Stomach (tissue), 8 donors: ENCODE measurements at regions not wholly inside any gene's neighbourhood (a gene's known extent, or its start where the extent isn't known, plus 50 kb on each side); places are given as distances from the start of the nearest gene placed in this dataset.
A peak's percentile ranks its signal among the peaks of the same experiment; 100 is the strongest.

Source experiments
- DNase-seq, 2 donors: peaks; one replicate each; pipeline versions ENCODE4 v3.0.0 to v3.0.0-alpha.2; 2013 to 2019
- H3K27ac ChIP-seq, 5 donors: fragments of 200-600 bp in 4 of 5; sonication (generic) in 4 of 5; one replicate each; pipeline ENCODE4 v1.5.1; 2013 to 2019; ENCODE audit warnings: mild to moderate bottlenecking in 1 of 5, moderate library complexity in 1 of 5
- H3K27me3 ChIP-seq, 3 donors: fragments of 200-600 bp; sonication (generic); one replicate each; pipeline ENCODE4 v1.5.1; 2017 to 2019; ENCODE audit warnings: mixed run types in 1 of 3
- H3K36me3 ChIP-seq, 4 donors: fragments of 200-600 bp; sonication (generic); 1 replicate in 3 of 4; 2 replicates in 1 of 4; pipeline ENCODE4 v1.5.1; 2016 to 2019
- H3K4me1 ChIP-seq, 4 donors: fragments of 200-600 bp; sonication (generic); one replicate each; pipeline ENCODE4 v1.5.1; 2016 to 2019
- H3K4me3 ChIP-seq, 4 donors: fragments of 200-600 bp; sonication (generic) in 3 of 4; one replicate each; pipeline ENCODE4 v1.5.1; 2016 to 2019; ENCODE audit warnings: mild to moderate bottlenecking in 1 of 4
- H3K9me3 ChIP-seq, 4 donors: fragments of 200-600 bp; sonication (generic); one replicate each; pipeline ENCODE4 v1.5.1; 2016 to 2019
- EP300 ChIP-seq: sonication (generic); formaldehyde crosslinking; IDR thresholded peaks from one replicate; pipeline ENCODE4 v1.6.1; 2017; ENCODE audit warnings: antibody characterized with exemption
- POLR2A ChIP-seq, 4 donors: fragments of 450-650 bp; IDR thresholded peaks; one replicate each; pipeline ENCODE4 v1.6.1; 2016; ENCODE audit warnings: antibody characterized with exemption in 4 of 4, control low read depth in 2 of 4, mild to moderate bottlenecking in 1 of 4, moderate library complexity in 1 of 4
- POLR2AphosphoS5 ChIP-seq, 3 donors: sonication (generic); formaldehyde crosslinking; IDR thresholded peaks; one replicate each; pipeline ENCODE4 v1.6.1; 2016; ENCODE audit warnings: antibody characterized with exemption in 3 of 3
- WGBS, 5 donors: extraction: QIAGEN DNeasy Blood & Tissue Kit in 3 of 5; methylation state at CpG; one replicate each; pipeline versions ENCODE4 v1.1.5 to v1.1.7; 2013 to 2018; 5-methylcytosine and 5-hydroxymethylcytosine counted together
- intact Hi-C: fragments of 100-400 bp; cut with DNase I; formaldehyde crosslinking; loops from one replicate; pipeline ENCODE4 v1.15.1; 2023; ENCODE audit warnings: low total_unique reads
- TF ChIP-seq, protein P1 (sequence below), 7 experiments: fragments of 450-650 bp in 4 of 7; fragments of 200-600 bp in 3 of 7; sonication (generic) in 3 of 7; IDR thresholded peaks; one replicate each; pipeline ENCODE4 v1.5.1; 2016 to 2019; ENCODE audit warnings: antibody characterized with exemption in 7 of 7, control low read depth in 2 of 7, mild to moderate bottlenecking in 1 of 7
- donor health status: healthy with polysubstance abuse.
- donor health status: Bipolar disorder and iron deficiency.
- donor health status: healthy.

DNA sequence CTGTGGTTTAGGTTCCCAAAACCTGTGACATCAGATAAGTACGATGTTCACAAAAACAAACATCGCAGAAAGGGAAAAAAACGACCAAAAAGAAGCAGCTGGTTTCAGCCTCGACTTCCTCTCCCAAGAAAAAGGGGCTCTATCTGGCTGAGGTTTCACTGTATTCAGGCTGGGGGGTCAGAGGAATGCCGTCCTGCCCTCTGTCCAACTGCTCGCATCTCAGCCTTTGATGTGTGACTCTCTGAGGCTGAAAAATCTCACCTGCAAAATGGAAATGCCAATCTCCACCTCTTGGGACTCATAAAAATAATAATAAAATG lies 123.6 kb upstream of the PTPN1 start:
- TF ChIP-seq POLR2AphosphoS5 (IDR thresholded peaks at IDR 0.05) (no peak), POLR2A (IDR thresholded peaks at IDR 0.05) (no peak), EP300 (no peak)
- TF ChIP-seq, protein P1, sequence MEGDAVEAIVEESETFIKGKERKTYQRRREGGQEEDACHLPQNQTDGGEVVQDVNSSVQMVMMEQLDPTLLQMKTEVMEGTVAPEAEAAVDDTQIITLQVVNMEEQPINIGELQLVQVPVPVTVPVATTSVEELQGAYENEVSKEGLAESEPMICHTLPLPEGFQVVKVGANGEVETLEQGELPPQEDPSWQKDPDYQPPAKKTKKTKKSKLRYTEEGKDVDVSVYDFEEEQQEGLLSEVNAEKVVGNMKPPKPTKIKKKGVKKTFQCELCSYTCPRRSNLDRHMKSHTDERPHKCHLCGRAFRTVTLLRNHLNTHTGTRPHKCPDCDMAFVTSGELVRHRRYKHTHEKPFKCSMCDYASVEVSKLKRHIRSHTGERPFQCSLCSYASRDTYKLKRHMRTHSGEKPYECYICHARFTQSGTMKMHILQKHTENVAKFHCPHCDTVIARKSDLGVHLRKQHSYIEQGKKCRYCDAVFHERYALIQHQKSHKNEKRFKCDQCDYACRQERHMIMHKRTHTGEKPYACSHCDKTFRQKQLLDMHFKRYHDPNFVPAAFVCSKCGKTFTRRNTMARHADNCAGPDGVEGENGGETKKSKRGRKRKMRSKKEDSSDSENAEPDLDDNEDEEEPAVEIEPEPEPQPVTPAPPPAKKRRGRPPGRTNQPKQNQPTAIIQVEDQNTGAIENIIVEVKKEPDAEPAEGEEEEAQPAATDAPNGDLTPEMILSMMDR (IDR thresholded peaks at IDR 0.05), result no peak
- intact Hi-C loops, result no loop called here
- Histone ChIP-seq H3K9me3 (no peaks in the 10 kb centered on the region), H3K4me3 (no peak overlapping the region), H3K36me3 (no peaks in the 10 kb centered on the region), H3K27ac (peak overlapping the region in 2 of 5 donors; percentile 27 to 62), H3K4me1 (peaks cover 56 to 85% (median 64%) of the 10 kb centered on the region in 4 donors), H3K27me3 (no peaks in the 10 kb centered on the region)
- WGBS, 5 donors, result 49 to 58% (median 53%) methylated on average over 6 of the region's 6 CpGs
- no peak for DNase-seq

DNA sequence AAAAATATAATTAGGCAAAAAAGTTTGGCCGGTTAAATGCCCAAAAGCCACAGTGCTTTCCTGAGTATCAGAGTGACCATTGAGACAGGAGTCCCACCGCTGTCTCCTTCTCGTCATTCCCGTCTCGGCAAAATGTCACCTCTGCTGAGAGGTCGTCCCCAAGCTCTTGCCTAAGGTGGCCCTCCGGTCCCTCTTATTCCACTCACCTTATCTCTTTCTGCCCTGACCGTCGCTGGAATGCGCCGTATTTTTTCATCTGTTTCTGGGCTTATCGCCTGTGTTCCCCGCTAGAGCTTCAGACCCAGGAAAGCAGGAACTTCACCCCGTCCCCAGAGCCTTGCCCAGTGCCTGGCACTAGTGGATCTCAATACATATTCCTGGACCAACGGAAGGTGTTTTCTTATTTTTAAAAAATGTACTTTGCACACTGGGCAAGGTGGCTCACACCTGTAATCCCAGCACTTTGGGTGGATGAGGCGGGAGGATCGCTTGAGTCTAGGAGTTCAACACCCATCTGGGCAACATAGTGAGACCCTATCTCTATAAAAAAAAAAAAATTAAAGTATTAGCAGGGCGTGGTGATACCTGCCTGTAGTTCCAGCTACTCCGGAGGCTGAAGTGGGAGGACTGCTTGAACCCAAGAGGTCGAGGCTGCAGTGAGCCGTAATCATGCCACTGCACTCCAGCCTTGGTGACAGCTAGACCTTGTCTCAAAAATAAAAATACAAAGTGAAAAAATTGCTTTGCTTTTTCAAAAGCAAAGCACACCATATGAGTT lies 122.8 kb upstream of the PTPN1 start:
- intact Hi-C loops, result no loop called here
- DNase-seq, result no peak
- no peak overlapping the region for H3K4me3 ChIP-seq
- peak overlapping the region in 4 of 5 donors; percentile 21 to 62 (median 34) for H3K27ac ChIP-seq
- H3K9me3 ChIP-seq, result no peaks in the 10 kb centered on the region
- H3K36me3 ChIP-seq, result no peaks in the 10 kb centered on the region
- 49 to 62% (median 57%) methylated on average over 21 of the region's 21 CpGs for WGBS, 5 donors
- H3K27me3 ChIP-seq, result no peaks in the 10 kb centered on the region
- TF ChIP-seq POLR2A (IDR thresholded peaks at IDR 0.05), result no peak
- TF ChIP-seq, protein P1 (IDR thresholded peaks at IDR 0.05), result no peak
- no peak for TF ChIP-seq POLR2AphosphoS5 (IDR thresholded peaks at IDR 0.05)
- TF ChIP-seq EP300, result no peak
- peaks cover 50 to 85% (median 60%) of the 10 kb centered on the region in 4 donors for H3K4me1 ChIP-seq

DNA sequence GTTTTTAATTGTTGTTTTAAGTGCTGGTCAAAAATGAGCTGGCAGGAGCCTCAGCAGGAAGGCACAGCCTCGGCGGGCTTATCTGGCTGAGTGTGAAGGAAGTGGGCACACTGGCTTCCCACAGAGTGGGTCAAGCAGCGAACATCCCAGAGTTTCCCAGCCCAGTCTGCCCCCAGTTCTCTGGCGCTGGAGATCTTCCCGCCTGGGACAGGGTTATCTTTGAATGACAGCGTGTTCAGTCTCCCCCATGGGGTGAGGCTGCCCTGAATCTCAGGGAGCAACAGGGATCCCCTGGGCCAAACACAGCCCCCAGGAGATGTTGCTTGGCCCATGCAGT lies 122.2 kb upstream of the PTPN1 start:
- 28 to 44% (median 37%) methylated on average over 4 to 6 of the region's 6 CpGs for WGBS, 5 donors
- TF ChIP-seq POLR2A (IDR thresholded peaks at IDR 0.05) (no peak), POLR2AphosphoS5 (IDR thresholded peaks at IDR 0.05) (no peak), EP300 (no peak)
- TF ChIP-seq, protein P1 (IDR thresholded peaks at IDR 0.05), result no peak
- Histone ChIP-seq H3K4me1 (peaks cover 44 to 80% (median 55%) of the 10 kb centered on the region in 4 donors), H3K27me3 (no peaks in the 10 kb centered on the region), H3K4me3 (no peak overlapping the region), H3K27ac (peak overlapping the region in 3 of 5 donors; percentile 27 to 62 (median 42)), H3K9me3 (no peaks in the 10 kb centered on the region), H3K36me3 (no peaks in the 10 kb centered on the region)
- no peak for DNase-seq
- intact Hi-C loops, result no loop called here

DNA sequence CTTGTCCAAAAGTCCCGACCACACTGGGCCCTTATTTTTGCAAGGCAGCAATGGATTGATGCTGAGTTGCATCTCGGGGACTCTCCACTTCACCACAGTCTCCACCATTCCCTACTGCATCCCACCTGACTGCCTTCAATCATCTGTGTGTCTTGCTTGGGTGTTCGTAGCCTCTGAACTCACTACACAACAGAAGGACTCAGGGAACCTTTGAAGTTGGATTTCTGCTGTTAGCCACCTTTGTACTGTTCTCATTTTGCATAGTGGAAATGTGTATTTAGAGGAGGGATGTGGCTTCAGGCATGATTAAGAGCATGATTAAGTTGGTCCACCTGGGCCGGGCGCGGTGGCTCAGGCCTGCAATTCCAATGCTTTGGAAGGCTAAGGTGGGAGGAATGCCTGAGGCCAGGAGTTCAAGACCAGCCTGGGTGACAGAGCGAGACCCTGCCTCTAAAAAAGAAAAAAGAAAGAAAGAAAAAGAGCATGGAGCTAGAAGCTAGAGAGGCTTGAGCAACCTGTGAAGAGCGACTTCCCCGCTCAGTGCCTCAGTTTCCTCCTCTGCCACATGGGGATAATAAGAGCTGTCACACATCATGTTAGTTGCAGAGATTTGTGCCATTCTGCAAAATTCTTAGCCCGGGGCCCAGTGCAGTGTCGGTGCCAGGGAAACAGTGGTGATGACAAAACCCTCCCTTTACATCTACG lies 121.3 kb upstream of the PTPN1 start:
- H3K27ac ChIP-seq, result peak overlapping the region; percentile 10 to 73 (median 66)
- no peak overlapping the region for H3K4me3 ChIP-seq
- H3K9me3 ChIP-seq, result no peaks in the 10 kb centered on the region
- WGBS, 5 donors, result 45 to 62% (median 46%) methylated on average over 12 of the region's 12 CpGs
- H3K36me3 ChIP-seq, result no peaks in the 10 kb centered on the region
- TF ChIP-seq, protein P1 (IDR thresholded peaks at IDR 0.05), result no peak
- TF ChIP-seq POLR2AphosphoS5 (IDR thresholded peaks at IDR 0.05), result peak in 1 of 3 donors; percentile 32
- peaks cover 38 to 71% (median 47%) of the 10 kb centered on the region in 4 donors for H3K4me1 ChIP-seq
- intact Hi-C loops, result no loop called here
- H3K27me3 ChIP-seq, result no peaks in the 10 kb centered on the region
- DNase-seq, result peak in 1 of 2 donors; percentile 53
